ENCODE measurements at regions not wholly inside any gene's neighbourhood (a gene's known extent, or its start where the extent isn't known, plus 50 kb on each side); places are given as distances from the start of the nearest gene placed in this dataset.

DNA sequence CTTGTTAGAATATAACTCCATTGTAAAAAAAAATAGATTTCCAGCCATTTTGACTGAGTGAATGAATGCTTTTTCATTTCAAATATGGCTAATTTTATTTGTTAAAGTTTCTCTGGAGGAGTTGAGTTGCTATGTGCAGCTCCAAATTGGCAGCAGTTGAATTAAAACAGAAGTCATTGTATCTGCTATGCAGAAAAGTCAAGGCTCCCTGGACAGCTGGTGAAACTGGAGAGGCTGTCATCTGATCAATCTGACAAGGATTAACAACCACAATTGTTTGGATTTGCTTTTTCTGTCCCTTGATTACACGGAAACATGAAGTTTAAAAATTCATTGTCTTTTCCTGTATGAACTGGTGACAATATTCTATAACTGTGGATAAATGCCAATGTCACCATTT lies 713.9 kb downstream of the EFNA5 start:
- DNase-seq (ENCODE audit: low spot score in 2 of 2) (no peak), FAIRE-seq (no peak)

DNA sequence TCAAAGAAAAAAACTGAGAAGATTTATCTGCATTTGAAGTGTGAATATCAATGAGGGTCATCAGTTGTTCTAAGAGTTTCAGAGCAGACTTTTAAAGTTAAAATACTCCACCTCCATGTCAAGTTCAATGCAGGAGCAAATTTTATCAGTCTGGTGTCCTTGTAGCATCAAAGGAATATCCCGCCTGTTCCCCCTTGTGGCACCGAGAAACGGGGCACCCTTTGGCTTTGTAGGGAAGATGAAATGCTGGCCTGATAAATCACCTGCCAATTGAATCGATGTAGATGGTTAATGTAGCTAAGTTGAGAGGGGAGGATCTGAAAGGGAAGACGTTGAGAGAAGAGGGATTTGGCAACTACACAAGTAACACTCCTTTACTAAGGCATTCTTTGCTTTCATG lies 714.5 kb downstream of the EFNA5 start:
- no peak for DNase-seq (ENCODE audit: low spot score in 2 of 2)

DNA sequence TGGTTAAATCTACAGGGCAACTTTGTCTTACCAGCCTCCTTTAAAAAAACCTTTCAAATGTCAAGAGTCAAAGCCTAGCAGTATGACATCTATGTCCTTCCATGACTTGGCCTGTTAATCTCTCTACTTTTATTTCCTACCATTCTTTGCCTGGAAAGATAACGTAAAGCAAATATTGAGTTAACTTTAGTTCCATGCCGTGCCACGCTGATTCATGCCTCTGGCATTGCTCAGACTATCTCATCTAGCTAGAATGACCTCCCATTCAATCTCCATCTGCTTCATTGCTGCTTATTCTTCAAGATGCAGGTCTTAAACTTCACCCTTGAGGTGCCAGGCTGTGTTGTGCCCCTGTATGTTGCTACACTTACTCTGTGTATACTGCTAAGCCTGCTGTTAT lies 729.8 kb downstream of the EFNA5 start:
- DNase-seq (ENCODE audit: low spot score in 2 of 2): no peak
- no peak for FAIRE-seq

More for the DNA sequence above, 714.5 kb downstream of the EFNA5 start:
- FAIRE-seq: no peak

DNA sequence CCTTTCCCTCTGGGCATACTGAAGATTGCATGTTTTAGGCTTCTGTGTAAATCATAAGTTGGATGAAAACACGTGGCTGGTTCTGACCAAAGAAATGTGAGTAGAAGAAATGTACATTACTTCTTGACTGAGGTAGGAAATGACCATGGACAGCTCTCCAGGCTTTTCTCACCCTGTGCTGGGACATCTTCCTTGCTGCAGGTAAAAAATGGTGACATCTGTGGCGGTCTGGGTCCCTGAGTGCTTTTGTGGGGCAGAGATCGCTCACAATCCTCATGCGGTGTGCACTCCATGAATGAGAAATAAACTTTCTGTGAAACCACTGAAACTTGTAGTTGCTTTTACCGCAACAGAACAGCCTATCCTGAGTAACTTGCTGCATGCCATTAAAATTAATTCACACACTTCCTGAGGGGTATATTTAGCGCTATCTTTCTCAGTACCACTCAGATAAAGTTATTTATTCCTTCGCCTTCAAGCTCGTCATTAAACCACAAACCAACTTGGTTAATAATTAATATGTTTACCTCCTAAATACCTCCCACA lies 730.4 kb downstream of the EFNA5 start:
- DNase-seq (ENCODE audit: low spot score in 2 of 2) (no peak), FAIRE-seq (no peak)

DNA sequence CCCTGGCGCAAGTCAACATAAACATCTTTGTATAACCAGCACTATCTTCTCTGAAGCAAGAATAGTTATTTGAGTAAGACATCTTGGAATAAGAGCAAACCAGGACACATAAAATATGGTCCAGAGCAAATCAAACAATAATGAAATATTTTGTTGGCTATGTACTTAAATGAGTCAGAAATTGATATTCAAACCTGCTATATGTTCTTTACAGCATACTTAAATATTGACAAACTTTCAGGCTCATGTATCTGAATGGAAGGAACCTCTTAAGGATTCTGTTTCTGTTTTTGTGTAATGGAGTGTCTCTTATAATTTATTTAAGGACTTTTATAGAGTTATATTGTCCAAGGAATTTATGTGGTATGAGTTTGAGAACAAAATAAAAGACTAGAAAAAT lies 747.3 kb downstream of the EFNA5 start:
- no peak for FAIRE-seq

DNA sequence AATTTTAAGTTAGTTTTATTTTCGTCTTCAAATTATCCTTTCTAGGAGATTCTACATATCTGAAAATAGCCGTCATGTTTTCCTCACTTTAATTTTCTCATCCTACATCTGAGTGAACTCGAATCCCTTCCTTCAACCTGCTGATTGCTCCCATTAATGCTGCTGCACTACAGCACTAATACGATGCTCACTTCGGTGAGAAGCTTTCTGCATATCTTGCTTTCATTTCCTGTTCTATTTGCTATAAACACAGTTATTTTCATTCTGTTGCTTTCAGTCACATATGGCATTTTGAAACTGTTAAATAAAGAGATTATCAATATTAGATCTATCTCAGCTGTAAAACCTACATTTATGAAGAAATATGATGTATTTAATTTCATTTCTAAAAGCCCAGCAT lies 749.2 kb downstream of the EFNA5 start:
- FAIRE-seq: no peak
- no peak for DNase-seq (ENCODE audit: low spot score in 2 of 2)

More for the DNA sequence above, 747.3 kb downstream of the EFNA5 start:
- DNase-seq (ENCODE audit: low spot score in 2 of 2): no peak

DNA sequence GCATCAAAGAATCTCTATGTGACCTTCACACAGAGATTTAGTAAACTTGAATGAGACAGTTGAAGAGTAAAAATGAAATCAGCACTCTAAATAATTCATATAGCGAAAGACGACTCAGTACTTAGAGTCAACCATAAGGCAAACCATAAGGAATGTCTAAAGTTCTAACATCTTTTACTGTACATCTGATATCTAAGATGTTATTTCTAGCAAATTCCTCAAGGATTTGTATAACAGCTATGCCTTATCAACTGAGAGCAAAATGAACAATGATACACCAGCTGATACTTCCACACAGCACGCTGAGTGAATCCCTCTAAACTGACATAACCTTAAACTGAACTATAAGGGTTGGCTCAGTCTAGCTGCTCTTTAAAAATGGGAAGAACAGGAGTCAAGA lies 760.3 kb downstream of the EFNA5 start:
- DNase-seq (ENCODE audit: low spot score in 2 of 2) (no peak), FAIRE-seq (no peak)

DNA sequence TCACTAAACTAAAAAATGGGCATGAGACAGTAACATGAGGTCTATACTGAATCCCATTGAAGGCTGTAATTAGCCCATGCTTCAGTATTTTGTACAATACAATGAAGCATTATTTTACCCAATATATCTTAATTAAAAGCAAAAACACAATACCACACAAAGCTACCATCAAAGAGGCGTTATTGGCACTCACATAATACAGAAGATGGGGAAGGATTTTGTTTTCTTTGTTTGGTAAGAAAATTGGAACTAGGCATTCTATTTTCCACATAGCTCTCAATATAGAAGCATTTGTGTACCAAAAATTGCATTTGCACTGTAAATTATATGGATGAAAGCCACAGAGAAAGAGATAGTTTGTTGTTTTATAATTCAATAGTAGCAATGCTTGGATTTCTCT lies 761.0 kb downstream of the EFNA5 start:
- DNase-seq (ENCODE audit: low spot score in 2 of 2): no peak
- FAIRE-seq: no peak

DNA sequence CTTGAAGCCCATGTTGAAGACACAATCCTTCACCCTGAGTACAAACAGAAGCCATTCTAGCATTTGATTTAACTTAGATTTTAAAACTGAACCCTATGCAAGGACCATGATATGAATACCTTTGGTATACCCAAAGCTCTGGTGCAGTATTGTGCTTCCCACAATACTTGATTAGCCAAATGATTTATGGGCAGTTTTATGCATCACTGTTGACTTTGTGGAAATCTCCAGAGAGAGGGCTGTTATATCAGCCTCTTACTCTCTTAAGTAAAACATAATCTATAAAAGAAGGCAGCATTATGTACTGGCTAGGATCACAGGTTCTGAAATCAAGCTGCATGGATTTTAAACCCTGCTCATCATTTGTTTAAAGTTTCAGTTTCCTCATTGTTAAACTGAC lies 762.8 kb downstream of the EFNA5 start:
- FAIRE-seq: no peak
- no peak for DNase-seq (ENCODE audit: low spot score in 2 of 2)

DNA sequence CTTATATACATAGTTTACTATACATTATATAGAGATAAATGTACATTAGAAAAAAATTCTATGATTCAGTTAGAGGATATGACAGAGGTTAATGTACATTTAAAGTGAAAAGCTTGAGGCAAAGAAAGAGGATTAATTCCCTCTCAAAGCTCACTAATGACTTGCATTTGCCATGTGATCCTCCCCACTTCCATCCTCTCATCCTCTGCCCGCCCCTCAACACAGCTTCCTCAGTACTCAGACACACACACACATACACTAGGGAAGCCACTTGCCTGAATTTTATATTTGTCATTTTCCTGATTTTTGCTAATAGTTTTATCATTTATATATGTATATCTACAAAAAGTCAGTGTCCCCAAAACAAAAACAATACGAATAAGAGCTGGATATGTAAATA lies 764.5 kb downstream of the EFNA5 start:
- DNase-seq (ENCODE audit: low spot score in 2 of 2) (no peak), FAIRE-seq (no peak)

DNA sequence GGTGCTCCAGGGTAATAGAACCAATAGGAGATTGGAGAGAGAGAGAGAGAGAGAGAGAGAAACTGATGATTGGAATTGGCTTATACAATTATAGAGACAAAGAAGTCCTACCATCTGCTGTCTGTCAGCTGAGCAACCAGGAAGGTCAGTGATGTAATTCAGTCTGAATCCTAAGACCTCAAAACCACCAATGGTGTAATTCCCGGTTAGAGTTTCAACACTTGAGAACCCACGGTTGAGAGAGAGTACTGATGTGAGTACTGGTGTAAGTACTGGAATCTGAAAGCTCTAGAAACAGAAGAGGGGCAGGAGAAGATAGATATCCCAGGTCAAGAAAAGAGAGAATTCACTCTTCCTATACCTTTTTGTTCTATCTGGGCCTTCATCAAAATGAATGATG lies 775.8 kb downstream of the EFNA5 start:
- no peak for FAIRE-seq
- DNase-seq (ENCODE audit: low spot score in 2 of 2): no peak

DNA sequence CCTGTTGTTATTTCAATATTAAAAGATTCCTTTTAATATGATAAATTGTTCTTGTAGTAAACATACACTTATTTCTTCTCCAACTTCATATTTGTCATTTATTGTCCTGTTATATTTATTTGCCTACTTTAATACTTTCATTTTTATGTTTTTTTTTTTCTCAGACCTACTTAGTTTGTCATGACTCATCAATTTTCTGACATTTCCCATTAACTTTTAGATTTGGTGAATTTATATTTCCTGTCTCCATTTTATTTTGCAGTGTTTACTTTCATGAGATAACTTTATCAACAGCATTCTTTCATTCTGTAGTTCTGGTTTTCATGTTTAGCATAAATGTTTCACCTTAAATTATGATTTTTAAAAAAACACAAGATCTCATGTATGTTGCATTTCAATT lies 788.7 kb downstream of the EFNA5 start:
- DNase-seq (ENCODE audit: low spot score in 2 of 2) (no peak), FAIRE-seq (peak; percentile 59)

DNA sequence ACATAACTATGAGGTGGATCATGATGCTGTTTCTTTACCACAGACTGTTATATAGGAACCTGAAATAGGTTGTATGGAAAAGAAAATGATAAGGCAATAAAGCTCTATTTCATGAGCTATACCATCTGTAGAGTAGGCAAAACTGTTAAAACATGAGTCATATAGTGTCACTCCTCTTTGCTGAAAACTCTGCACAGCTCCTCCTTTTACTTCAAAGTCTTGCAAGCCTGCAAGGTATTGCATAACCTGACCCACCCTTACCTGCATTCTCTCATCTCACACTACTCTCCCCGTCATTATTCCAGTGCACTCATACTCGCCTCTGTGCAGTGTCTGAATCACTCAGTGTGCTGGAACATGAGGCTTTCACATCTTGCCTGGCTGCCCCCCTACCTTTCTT lies 790.1 kb downstream of the EFNA5 start:
- DNase-seq (ENCODE audit: low spot score in 2 of 2) (no peak), FAIRE-seq (no peak)

DNA sequence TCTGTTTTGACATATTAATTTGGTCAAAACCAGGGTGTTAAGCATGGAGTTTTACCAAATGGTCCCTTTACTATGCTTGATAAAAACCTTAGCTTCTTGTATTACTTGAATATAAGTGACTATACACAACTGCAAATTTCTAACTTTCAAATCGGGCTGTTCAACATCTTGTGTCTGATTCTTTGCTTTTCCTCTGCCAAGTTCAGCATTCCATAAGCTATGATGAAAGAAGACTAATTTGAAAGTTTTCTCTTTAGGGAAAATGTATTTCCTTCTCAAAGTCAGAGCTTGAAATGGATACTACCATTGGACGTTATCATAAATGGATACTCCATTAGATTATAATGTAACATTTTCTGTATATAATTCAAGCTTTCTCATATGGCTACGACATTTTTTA lies 792.9 kb downstream of the EFNA5 start:
- no peak for DNase-seq (ENCODE audit: low spot score in 2 of 2)

DNA sequence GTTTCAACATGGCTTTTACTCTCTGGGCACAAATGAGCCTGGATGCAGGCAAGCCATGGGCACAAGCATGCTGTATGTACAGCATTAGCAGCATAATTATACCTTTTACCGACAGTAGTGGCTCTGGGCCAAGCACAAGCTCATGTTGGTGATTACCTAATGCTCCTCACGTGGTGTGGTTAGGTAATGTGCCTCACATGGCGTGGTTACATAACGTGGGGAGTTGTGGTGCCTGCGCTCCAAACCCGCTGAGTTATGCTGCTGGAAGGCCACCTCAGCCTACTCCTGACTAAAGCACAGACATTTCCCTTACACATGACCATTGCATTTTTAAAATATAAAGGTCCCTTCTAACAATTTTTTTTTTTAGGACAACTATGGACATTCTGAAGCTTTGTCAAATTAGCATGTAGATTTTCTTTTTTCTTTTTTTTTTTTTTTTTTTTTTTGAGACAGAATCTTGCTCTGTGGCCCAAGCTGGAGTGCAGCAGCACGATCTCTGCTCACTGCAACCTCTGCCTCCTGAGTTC lies 794.0 kb downstream of the EFNA5 start:
- no peak for DNase-seq (ENCODE audit: low spot score in 2 of 2)
- FAIRE-seq: no peak

More for the DNA sequence above, 792.9 kb downstream of the EFNA5 start:
- FAIRE-seq: no peak

DNA sequence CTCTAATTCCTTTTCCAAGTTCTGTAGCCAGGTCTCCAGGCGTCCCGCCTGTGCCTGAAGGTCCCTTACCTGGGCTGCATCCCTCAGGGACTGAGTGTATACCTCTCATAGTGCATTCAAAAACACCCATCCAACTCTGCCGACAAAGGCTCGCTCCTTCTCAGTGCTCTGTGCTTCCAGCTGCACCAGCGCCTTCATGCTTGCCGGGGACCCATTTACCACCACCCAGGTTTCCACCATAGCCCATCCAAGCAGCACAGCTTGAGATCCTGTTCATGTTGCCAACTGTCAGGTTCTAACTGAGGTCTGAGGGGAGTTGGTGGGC lies 794.5 kb downstream of the EFNA5 start:
- DNase-seq (ENCODE audit: low spot score in 2 of 2) (no peak), FAIRE-seq (no peak)

DNA sequence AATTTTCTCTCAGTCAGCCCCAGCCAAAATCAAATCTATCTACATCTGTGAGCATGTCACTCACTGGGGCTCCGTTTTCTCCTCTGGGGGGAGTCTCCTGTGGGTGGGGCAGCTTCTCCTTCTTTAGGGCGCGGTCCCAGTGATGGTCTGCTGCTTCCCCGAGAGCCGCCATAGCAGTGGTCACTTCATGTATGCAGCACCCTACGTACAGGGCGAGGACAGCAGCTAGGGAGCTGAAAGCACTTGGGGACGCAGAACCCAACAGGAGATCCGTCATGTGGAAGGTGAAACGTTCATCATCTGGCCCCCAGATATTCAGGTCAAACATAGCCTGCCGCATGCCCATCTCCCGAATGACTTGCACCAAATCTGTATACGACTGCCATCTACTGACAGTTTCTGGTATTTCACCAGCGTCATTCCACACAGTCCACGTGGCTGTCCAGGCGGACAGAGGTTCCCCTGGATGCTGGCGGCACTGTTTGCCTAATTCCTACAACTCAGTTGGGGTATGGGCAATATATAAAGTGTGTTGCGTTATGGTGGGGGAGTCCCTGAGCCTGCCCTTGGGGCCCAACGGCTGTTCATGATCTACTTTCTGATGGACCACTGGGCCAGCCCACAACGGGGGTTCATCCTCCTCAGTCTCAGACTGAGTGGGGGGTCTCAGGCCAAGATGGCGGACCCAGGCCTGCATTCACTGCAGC lies 795.0 kb downstream of the EFNA5 start:
- FAIRE-seq: no peak

DNA sequence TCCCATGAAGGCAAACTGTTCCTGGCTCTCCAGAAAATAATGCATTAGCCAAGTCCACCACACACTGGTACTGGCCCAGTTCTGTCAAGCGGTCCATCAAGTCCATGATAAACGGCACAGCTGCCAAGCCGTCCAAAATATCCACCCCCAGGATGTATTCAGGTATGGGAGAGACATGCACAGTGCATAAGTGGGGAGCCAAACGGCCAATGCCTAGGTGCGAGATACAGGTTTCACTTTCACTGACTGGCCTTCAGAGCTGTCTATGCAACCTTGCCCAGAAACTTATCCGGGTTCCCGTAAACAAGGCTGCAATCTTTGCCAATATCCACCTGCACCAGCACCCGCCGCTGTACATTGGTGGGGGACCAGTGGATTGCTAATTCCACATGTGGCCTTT lies 795.8 kb downstream of the EFNA5 start:
- DNase-seq (ENCODE audit: low spot score in 2 of 2): no peak
- no peak for FAIRE-seq

More for the DNA sequence above, 795.0 kb downstream of the EFNA5 start:
- no peak for DNase-seq (ENCODE audit: low spot score in 2 of 2)

DNA sequence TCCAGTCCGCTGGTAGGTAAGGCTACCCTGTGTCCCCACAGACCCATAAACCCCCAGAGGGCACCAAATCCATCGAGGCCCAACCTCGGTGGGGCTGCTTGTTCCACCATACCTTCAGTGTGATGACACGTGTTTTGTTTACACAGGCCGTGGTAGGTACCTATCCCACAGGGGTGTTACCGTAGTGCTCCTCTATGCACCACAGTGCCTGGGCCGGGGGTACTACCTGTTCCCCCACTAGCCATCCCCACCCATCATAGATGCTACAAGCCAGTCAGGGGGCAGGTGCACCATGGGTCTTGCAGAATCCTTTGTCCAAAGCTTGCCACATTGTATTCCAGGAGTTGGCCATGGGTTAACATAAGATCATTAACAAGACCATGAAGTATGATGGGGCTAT lies 796.2 kb downstream of the EFNA5 start:
- FAIRE-seq (no peak), DNase-seq (ENCODE audit: low spot score in 2 of 2) (no peak)

DNA sequence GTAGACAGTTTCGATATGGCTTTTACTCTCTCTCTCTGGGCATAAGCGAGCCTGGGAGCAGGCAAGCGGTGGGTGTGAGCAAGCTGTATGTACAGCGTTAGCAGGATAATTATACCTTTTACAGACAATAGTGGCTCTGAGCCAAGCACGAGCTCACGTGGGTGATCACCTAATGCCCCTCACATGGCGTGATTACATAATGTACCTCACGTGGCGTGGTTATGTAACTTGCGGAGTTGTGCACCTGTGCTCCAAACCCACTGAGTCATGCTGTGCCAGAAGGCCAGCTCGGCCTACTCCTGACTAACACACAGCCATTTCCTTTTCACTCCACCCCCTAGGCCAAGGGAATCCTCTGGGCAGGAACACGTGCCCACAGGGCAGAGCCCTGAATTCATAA lies 797.2 kb downstream of the EFNA5 start:
- FAIRE-seq: no peak
- no peak for DNase-seq (ENCODE audit: low spot score in 2 of 2)

DNA sequence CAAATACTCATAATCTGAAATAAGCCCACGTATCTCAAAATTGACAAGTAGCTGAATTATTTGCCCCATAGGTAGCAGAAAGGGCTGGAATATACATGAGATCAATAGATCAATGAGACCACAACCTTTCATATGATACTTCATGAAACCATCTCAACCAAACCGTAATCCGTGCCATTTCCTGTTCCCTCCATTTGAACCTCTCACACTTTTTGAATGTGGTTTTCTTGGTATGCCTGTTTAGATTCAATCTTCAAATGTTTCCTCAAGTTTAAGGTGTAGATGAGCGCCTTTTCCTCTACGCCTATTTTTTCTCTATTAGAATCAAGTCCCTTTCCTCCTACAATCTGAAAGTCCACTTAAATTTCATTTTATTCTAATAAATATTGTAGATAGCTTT lies 805.5 kb downstream of the EFNA5 start:
- DNase-seq (ENCODE audit: low spot score in 2 of 2) (no peak), FAIRE-seq (no peak)

DNA sequence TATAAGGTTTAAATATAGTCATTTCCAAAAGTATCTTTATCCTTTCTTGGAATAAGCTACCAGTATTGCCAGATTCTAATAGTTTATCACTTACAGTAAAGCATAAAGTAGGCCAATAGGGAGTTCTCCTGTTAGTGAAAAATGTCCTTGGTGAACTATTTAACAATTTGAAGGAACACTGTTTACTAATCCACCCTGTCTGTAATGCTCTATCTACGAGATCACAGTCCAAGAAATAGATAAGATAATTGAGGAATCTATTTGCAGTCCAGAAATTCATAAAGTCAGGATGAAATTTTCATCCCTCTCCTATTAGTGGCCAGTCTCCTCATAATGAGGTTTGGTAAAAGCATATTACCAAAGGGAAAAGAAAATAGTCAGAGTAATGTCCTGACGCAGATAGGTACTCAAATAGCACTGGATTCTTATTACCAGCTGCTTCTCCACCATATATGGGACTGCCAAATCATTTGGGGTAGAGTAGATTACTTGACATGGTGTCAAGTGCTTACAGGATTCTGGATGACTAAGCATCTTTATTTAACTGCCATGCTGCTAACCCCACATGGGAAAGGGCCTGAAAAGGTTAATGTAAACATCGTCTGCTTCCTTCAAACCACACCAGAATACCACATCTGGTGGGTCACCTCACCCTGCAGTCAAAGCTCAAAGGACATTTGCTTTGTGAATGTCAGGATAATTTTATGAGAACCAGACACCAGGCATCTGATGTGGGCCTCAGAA lies 808.1 kb downstream of the EFNA5 start:
- FAIRE-seq (no peak), DNase-seq (ENCODE audit: low spot score in 2 of 2) (no peak)
